ENCODE measurements at regions not wholly inside any gene's neighbourhood (a gene's known extent, or its start where the extent isn't known, plus 50 kb on each side); places are given as distances from the start of the nearest gene placed in this dataset.
"Not testable (repeated sequence)": the region's sequence is repeated elsewhere in the genome, so short reads cannot be mapped to it uniquely, and the experiment has no call there.

- no peak for DNase-seq (ENCODE audit: low read depth in 1 of 2, low spot score in 1 of 2)
Measured at GRCh38 chr5:164187785-164188184, 682.4 kb downstream of the MAT2B start.

- no peak for DNase-seq (ENCODE audit: low read depth in 1 of 2, low spot score in 1 of 2)
Measured at GRCh38 chr5:164188733-164189148, 683.3 kb downstream of the MAT2B start.

GRCh38 chr5:164191240-164191639 is 685.8 kb downstream of the MAT2B start:
- no peak for DNase-seq (ENCODE audit: low read depth in 1 of 2, low spot score in 1 of 2)

- DNase-seq (ENCODE audit: low read depth in 1 of 2, low spot score in 1 of 2) = no peak
Measured at GRCh38 chr5:164202338-164202737, 696.9 kb downstream of the MAT2B start.

- DNase-seq (ENCODE audit: low read depth in 1 of 2, low spot score in 1 of 2) = no peak
Measured at GRCh38 chr5:164203581-164204225, 698.3 kb downstream of the MAT2B start.

- DNase-seq (ENCODE audit: low read depth in 1 of 2, low spot score in 1 of 2) = no peak
Measured at GRCh38 chr5:164204338-164204946, 699.0 kb downstream of the MAT2B start.

GRCh38 chr5:164206196-164206595 is 700.8 kb downstream of the MAT2B start:
- DNase-seq (ENCODE audit: low read depth in 1 of 2, low spot score in 1 of 2) = no peak

GRCh38 chr5:164207646-164208045 is 702.2 kb downstream of the MAT2B start:
- DNase-seq (ENCODE audit: low read depth in 1 of 2, low spot score in 1 of 2) = no peak

- DNase-seq (ENCODE audit: low read depth in 1 of 2, low spot score in 1 of 2) = no peak
Measured at GRCh38 chr5:164210491-164210890, 705.1 kb downstream of the MAT2B start.

- no peak for DNase-seq (ENCODE audit: low read depth in 1 of 2, low spot score in 1 of 2)
Measured at GRCh38 chr5:164214698-164215097, 709.3 kb downstream of the MAT2B start.

- no peak for DNase-seq (ENCODE audit: low read depth in 1 of 2, low spot score in 1 of 2)
Measured at GRCh38 chr5:164217464-164217863, 712.0 kb downstream of the MAT2B start.

- DNase-seq (ENCODE audit: low read depth in 1 of 2, low spot score in 1 of 2) = no peak
Measured at GRCh38 chr5:164220522-164220921, 715.1 kb downstream of the MAT2B start.

- no peak for DNase-seq (ENCODE audit: low read depth in 1 of 2, low spot score in 1 of 2)
Measured at GRCh38 chr5:164224236-164224635, 718.8 kb downstream of the MAT2B start.

GRCh38 chr5:164224772-164225171 is 719.4 kb downstream of the MAT2B start:
- DNase-seq (ENCODE audit: low read depth in 1 of 2, low spot score in 1 of 2) = no peak

GRCh38 chr5:164230341-164230740 is 724.9 kb downstream of the MAT2B start:
- DNase-seq (ENCODE audit: low read depth in 1 of 2, low spot score in 1 of 2) = no peak

GRCh38 chr5:164233791-164234190 is 728.4 kb downstream of the MAT2B start:
- no peak for DNase-seq (ENCODE audit: low read depth in 1 of 2, low spot score in 1 of 2)

- no peak for DNase-seq (ENCODE audit: low read depth in 1 of 2, low spot score in 1 of 2)
Measured at GRCh38 chr5:164234321-164234720, 728.9 kb downstream of the MAT2B start.

GRCh38 chr5:164235300-164235891 is 730.0 kb downstream of the MAT2B start:
- no peak for DNase-seq (ENCODE audit: low read depth in 1 of 2, low spot score in 1 of 2)

GRCh38 chr5:164237486-164237885 is 732.1 kb downstream of the MAT2B start:
- no peak for DNase-seq (ENCODE audit: low read depth in 1 of 2, low spot score in 1 of 2)

GRCh38 chr5:164251781-164252180 is 746.4 kb downstream of the MAT2B start:
- DNase-seq (ENCODE audit: low read depth in 1 of 2, low spot score in 1 of 2) = not testable (repeated sequence)

- DNase-seq (ENCODE audit: low read depth in 1 of 2, low spot score in 1 of 2) = no peak
Measured at GRCh38 chr5:164253764-164254163, 748.3 kb downstream of the MAT2B start.

- DNase-seq (ENCODE audit: low read depth in 1 of 2, low spot score in 1 of 2) = no peak
Measured at GRCh38 chr5:164255598-164256213, 750.3 kb downstream of the MAT2B start.
